Brain microvascular endothelial cell (primary cell): ENCODE measurements at regions not wholly inside any gene's neighbourhood (a gene's known extent, or its start where the extent isn't known, plus 50 kb on each side); places are given as distances from the start of the nearest gene placed in this dataset.

Source experiments
- DNase-seq: peaks from one replicate; pipeline ENCODE4 v3.0.0-alpha.2; 2020
- H3K27ac ChIP-seq: fragments of 250-450 bp; sonication (Bioruptor Pico); 2 replicates; pipeline ENCODE4 v1.5.1; 2020; ENCODE audit warnings: mild to moderate bottlenecking, moderate library complexity
- H3K27me3 ChIP-seq: fragments of 250-450 bp; sonication (Bioruptor Pico); replicated peaks from 2 replicates; pipeline ENCODE4 v1.5.1; 2020; ENCODE audit warnings: mild to moderate bottlenecking
- H3K36me3 ChIP-seq: fragments of 250-450 bp; sonication (Bioruptor Pico); replicated peaks from 2 replicates; pipeline ENCODE4 v1.5.1; 2020; ENCODE audit warnings: mild to moderate bottlenecking
- H3K4me3 ChIP-seq: 2 replicates; pipeline ENCODE4 v1.5.1; 2011; ENCODE audit warnings: low read depth, mild to moderate bottlenecking, control low read depth, low read length, moderate library complexity
- CTCF ChIP-seq: IDR thresholded peaks from 2 replicates; pipeline ENCODE4 v1.5.1; 2011; ENCODE audit warnings: low read depth, mild to moderate bottlenecking, moderate library complexity, low read length, control low read depth, inconsistent platforms; ENCODE audit errors: missing control alignments
- in situ Hi-C: cut with HindIII; loops from 2 replicates; pipeline ENCODE4 v1.10.0; 2017; ENCODE audit warnings: low sequenced_read_pairs, low pct_ligation_motif_present

DNA sequence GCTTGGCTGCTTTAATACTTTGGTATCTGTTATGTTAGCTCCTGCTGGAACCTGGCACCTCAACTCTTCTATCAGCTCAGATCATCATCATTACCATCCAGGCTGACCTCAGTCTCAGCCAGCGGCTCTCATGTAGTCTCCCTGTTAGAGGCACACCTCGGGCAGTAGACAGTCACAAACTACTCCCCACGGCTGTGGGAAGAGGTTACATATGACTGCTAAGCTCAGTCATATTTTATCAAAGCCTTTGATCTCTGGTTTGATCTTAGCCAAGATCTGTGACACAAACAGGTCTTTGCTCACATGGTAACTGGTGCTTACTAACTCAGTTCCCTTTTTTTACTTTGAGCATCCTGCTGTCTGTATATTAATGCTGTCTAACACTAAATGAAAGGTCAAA is 384.9 kb downstream of the CENPC start:
- Histone ChIP-seq H3K27ac (no peak overlapping the region), H3K27me3 (no peaks in the 10 kb centered on the region), H3K4me3 (no peak overlapping the region), H3K36me3 (no peaks in the 10 kb centered on the region)
- no peak for TF ChIP-seq CTCF
- in situ Hi-C loops: no loop called here
- DNase-seq: no peak

GRCh38 chr4:67158666-67159065 is 386.6 kb downstream of the CENPC start:
- Histone ChIP-seq H3K27ac (no peak overlapping the region), H3K4me3 (no peak overlapping the region), H3K36me3 (no peaks in the 10 kb centered on the region), H3K27me3 (no peaks in the 10 kb centered on the region)
- TF ChIP-seq CTCF: no peak
- DNase-seq: no peak
- in situ Hi-C loops: no loop called here

DNA sequence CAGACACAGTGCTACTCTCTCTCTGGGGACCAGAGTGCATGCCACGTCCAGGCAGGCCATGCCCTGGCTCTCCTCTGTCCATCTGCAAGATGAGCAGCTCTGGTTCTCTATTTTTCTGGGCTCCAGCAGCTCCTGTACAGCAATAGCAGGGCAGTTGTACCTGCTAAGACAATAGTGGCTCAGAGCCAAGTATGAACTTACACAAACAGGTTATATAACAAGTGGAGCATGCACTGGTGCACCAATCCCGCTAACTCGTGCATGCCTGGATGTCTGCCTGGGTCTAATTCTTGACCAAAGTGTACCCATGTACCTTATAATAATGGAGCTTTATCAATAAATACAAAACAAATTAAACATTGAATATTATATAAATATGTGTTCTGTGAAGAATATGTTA is 392.3 kb downstream of the CENPC start:
- Histone ChIP-seq H3K4me3 (no peak overlapping the region), H3K27ac (no peak overlapping the region), H3K36me3 (no peaks in the 10 kb centered on the region), H3K27me3 (no peaks in the 10 kb centered on the region)
- DNase-seq: no peak
- in situ Hi-C loops: no loop called here
- TF ChIP-seq CTCF: no peak

GRCh38 chr4:67151376-67152343 is 393.6 kb downstream of the CENPC start:
- H3K4me3 ChIP-seq: no peak overlapping the region
- no peaks in the 10 kb centered on the region for H3K27me3 ChIP-seq
- in situ Hi-C loops: no loop called here
- no peak overlapping the region for H3K27ac ChIP-seq
- no peaks in the 10 kb centered on the region for H3K36me3 ChIP-seq
- no peak for TF ChIP-seq CTCF
- no peak for DNase-seq

GRCh38 chr4:67141586-67141985 is 403.7 kb downstream of the CENPC start:
- in situ Hi-C loops: no loop called here
- no peaks in the 10 kb centered on the region for H3K27me3 ChIP-seq
- DNase-seq: no peak
- no peak overlapping the region for H3K4me3 ChIP-seq
- TF ChIP-seq CTCF: no peak
- no peaks in the 10 kb centered on the region for H3K36me3 ChIP-seq
- no peak overlapping the region for H3K27ac ChIP-seq
